ENCODE measurements at regions not wholly inside any gene's neighbourhood (a gene's known extent, or its start where the extent isn't known, plus 50 kb on each side); places are given as distances from the start of the nearest gene placed in this dataset.

- TF ChIP-seq CTCF (IDR thresholded peaks at IDR 0.05; ENCODE audit: low read length) (no peak), EZH2phosphoT487 (IDR thresholded peaks at IDR 0.05; ENCODE audit: low read length) (no peak)
Observed at GRCh38 chr14:65936342-65936975, 523.9 kb downstream of the FUT8 start.
